ENCODE measurements at regions not wholly inside any gene's neighbourhood (a gene's known extent, or its start where the extent isn't known, plus 50 kb on each side); places are given as distances from the start of the nearest gene placed in this dataset.

- TF ChIP-seq REST (IDR thresholded peaks at IDR 0.05; ENCODE audit: unreplicated experiment) = no peak
- no peak for TF ChIP-seq EZH2phosphoT487 (IDR thresholded peaks at IDR 0.05; ENCODE audit: unreplicated experiment)
- TF ChIP-seq EZH2 (IDR thresholded peaks at IDR 0.05; ENCODE audit: low read depth, unreplicated experiment) = no peak
- no peak for TF ChIP-seq ZNF114 (CRISPR knock-in tag; IDR thresholded peaks at IDR 0.05)
- no peak for TF ChIP-seq ETS1 (IDR thresholded peaks at IDR 0.05)
- no peak for TF ChIP-seq CTCF (conservative IDR thresholded peaks at IDR 0.05; ENCODE audit: low read depth in 2 of 2)
These were observed 177.1 kb upstream of the PARP11 start (continued) for GRCh38 chr12:4050340-4050739.

GRCh38 chr12:4049298-4050080 lies 176.3 kb upstream of the PARP11 start:
- ATAC-seq (no peak), DNase-seq (ENCODE audit: low spot score) (no peak)
- Histone ChIP-seq H3K27me3 (ENCODE audit: insufficient read depth) (no peaks in the 10 kb centered on the region), H3K27ac (ENCODE audit: low read depth) (no peak overlapping the region), H2AFZ (no peak overlapping the region), H3K4me3 (no peak overlapping the region), H3K9me2 (ENCODE audit: insufficient read depth) (peaks cover 12% of the 10 kb centered on the region), H4K20me1 (replicated peaks; ENCODE audit: insufficient read depth) (no peaks in the 10 kb centered on the region), H3K4me2 (no peak overlapping the region), H3K36me3 (ENCODE audit: insufficient read depth) (no peaks in the 10 kb centered on the region), H3K79me2 (replicated peaks; ENCODE audit: insufficient read depth) (no peaks in the 10 kb centered on the region), H3F3A (replicated peaks; ENCODE audit: low read depth) (no peaks in the 10 kb centered on the region), H3K4me1 (ENCODE audit: insufficient read depth) (peaks cover 14% of the 10 kb centered on the region; the same call in 1 of the 2 replicates)
- no peaks in the 10 kb centered on the region for H3K9me3 Mint-ChIP-seq
- H3K27me3 Mint-ChIP-seq (ENCODE audit: insufficient read depth, low read depth, poor library complexity) = peaks cover 8% of the 10 kb centered on the region
- H3K4me3 Mint-ChIP-seq = no peak overlapping the region
- no peak overlapping the region for H3K27ac Mint-ChIP-seq
- peaks cover 17% of the 10 kb centered on the region for H3K4me1 Mint-ChIP-seq
- H3K36me3 Mint-ChIP-seq (ENCODE audit: low read depth) = no peaks in the 10 kb centered on the region
- no peak for TF ChIP-seq REST (IDR thresholded peaks at IDR 0.05; ENCODE audit: unreplicated experiment)
- no peak for TF ChIP-seq CTCF (conservative IDR thresholded peaks at IDR 0.05; ENCODE audit: low read depth in 2 of 2)
- TF ChIP-seq JUNB (IDR thresholded peaks at IDR 0.05; ENCODE audit: unreplicated experiment) = no peak
- TF ChIP-seq EZH2 (IDR thresholded peaks at IDR 0.05; ENCODE audit: low read depth, unreplicated experiment) = no peak
- no peak for TF ChIP-seq CREB1 (CRISPR knock-in tag; IDR thresholded peaks at IDR 0.05; ENCODE audit: low read depth)
- TF ChIP-seq STAT1 (IDR thresholded peaks at IDR 0.05; ENCODE audit: unreplicated experiment) = no peak
- no peak for TF ChIP-seq POLR2AphosphoS5 (IDR thresholded peaks at IDR 0.05; ENCODE audit: low read depth)
- TF ChIP-seq ETS1 (IDR thresholded peaks at IDR 0.05) = no peak
- TF ChIP-seq NANOG (IDR thresholded peaks at IDR 0.05; ENCODE audit: borderline replicate concordance) = no peak
- TF ChIP-seq EZH2phosphoT487 (IDR thresholded peaks at IDR 0.05; ENCODE audit: unreplicated experiment) = no peak

Data from GM23338 (cell line).